IMR-90 (cell line): ENCODE measurements at regions not wholly inside any gene's neighbourhood (a gene's known extent, or its start where the extent isn't known, plus 50 kb on each side); places are given as distances from the start of the nearest gene placed in this dataset.

Experiments used
- ATAC-seq: fragments of 200-7000 bp; cut with Tn5 transposase; 2 replicates; pipeline ENCODE4 v1.9.1; 2020; ENCODE audit warnings: low read depth, mild to moderate bottlenecking, moderate library complexity
- BruUV-seq: library from RNA; stranded (reverse); fragments of 400-500 nt; replicated peaks from 2 replicates; lab custom pipeline; 2021; lab: Mats Ljungman, UMichigan
- CTCF ChIA-PET: fragments of 300-600 bp; formaldehyde crosslinking; extraction: SDS; loops from one replicate; lab custom pipeline; 2021; ENCODE audit warnings: antibody characterized with exemption; lab: Yijun Ruan, JAX
- POLR2A ChIA-PET: fragments of 300-600 bp; sonication (Branson Sonifier 250); formaldehyde crosslinking; loops from one replicate; lab custom pipeline; 2022; ENCODE audit warnings: antibody characterized with exemption; ENCODE audit not compliant: unreplicated experiment; lab: Charles Lee
- DNase-seq: peaks from one replicate; pipeline ENCODE4 v3.0.0; 2013
- H2AFZ ChIP-seq: replicated peaks from 2 replicates; pipeline ENCODE3; 2013; ENCODE audit warnings: low read length, mild to moderate bottlenecking; ENCODE audit not compliant: poor library complexity
- H2AK5ac ChIP-seq: 2 replicates; pipeline ENCODE4 v1.6.1; 2013; ENCODE audit warnings: low read depth, low read length, inconsistent platforms
- H2AK9ac ChIP-seq: replicated peaks from 2 replicates; pipeline ENCODE3; 2013; ENCODE audit warnings: mild to moderate bottlenecking, low read depth, low read length, moderate library complexity; ENCODE audit not compliant: poor library complexity
- H2BK120ac ChIP-seq: 2 replicates; pipeline ENCODE4 v1.6.1; 2013; ENCODE audit warnings: low read depth, low read length, inconsistent platforms
- H2BK15ac ChIP-seq: 3 replicates; pipeline ENCODE4 v1.6.1; 2013; ENCODE audit warnings: low read depth, low read length, inconsistent platforms
- H2BK20ac ChIP-seq: 2 replicates; pipeline ENCODE4 v1.6.1; 2013; ENCODE audit warnings: low read depth, mild to moderate bottlenecking, inconsistent platforms, low read length, moderate library complexity
- H2BK5ac ChIP-seq: 2 replicates; pipeline ENCODE4 v1.6.1; 2013; ENCODE audit warnings: mild to moderate bottlenecking, low read depth, low read length, inconsistent platforms; ENCODE audit not compliant: poor library complexity, severe bottlenecking
- H3K14ac ChIP-seq: replicated peaks from 2 replicates; pipeline ENCODE4 v1.6.1; 2013; ENCODE audit warnings: low read depth, low read length, inconsistent platforms
- H3K18ac ChIP-seq: 2 replicates; pipeline ENCODE4 v1.6.1; 2013; ENCODE audit warnings: low read depth, low read length, control low read depth
- H3K23ac ChIP-seq: 2 replicates; pipeline ENCODE4 v1.6.1; 2013; ENCODE audit warnings: low read depth, low read length, inconsistent platforms
- H3K27ac ChIP-seq: 2 replicates; pipeline ENCODE4 v1.5.1; 2013; ENCODE audit warnings: mild to moderate bottlenecking, control low read depth, low read length; ENCODE audit not compliant: insufficient read depth
- H3K27me3 ChIP-seq: 2 replicates; pipeline ENCODE4 v1.6.1; 2013; ENCODE audit warnings: low read length; ENCODE audit not compliant: control insufficient read depth, insufficient read depth
- H3K36me3 ChIP-seq: 2 replicates; pipeline ENCODE4 v1.6.1; 2013; ENCODE audit warnings: low read length, mixed read lengths; ENCODE audit not compliant: control insufficient read depth, insufficient read depth
- H3K4ac ChIP-seq: 2 replicates; pipeline ENCODE4 v1.6.1; 2013; ENCODE audit warnings: low read depth, low read length, inconsistent platforms
- H3K4me1 ChIP-seq: 2 replicates; pipeline ENCODE4 v1.6.1; 2013; ENCODE audit warnings: low read length, mixed read lengths; ENCODE audit not compliant: control insufficient read depth, insufficient read depth
- H3K4me2 ChIP-seq: 2 replicates; pipeline ENCODE4 v1.6.1; 2013; ENCODE audit warnings: low read depth, mild to moderate bottlenecking, control low read depth, low read length, moderate library complexity
- H3K4me3 ChIP-seq: 2 replicates; pipeline ENCODE4 v1.5.1; 2013; ENCODE audit warnings: low read depth, mild to moderate bottlenecking, control low read depth, low read length, moderate library complexity; ENCODE audit not compliant: insufficient read depth
- H3K56ac ChIP-seq: 2 replicates; pipeline ENCODE4 v1.6.1; 2013; ENCODE audit warnings: low read length, inconsistent platforms; ENCODE audit not compliant: insufficient read depth; ENCODE audit errors: extremely low read depth
- H3K79me1 ChIP-seq, 2 experiments: 2 replicates each; pipeline ENCODE4 v1.6.1; 2013; ENCODE audit warnings: low read length in 2 of 2, inconsistent platforms in 1 of 2, low read depth in 1 of 2
- H3K9ac ChIP-seq: 2 replicates; pipeline ENCODE4 v1.6.1; 2013; ENCODE audit warnings: low read depth, low read length, control low read depth
- H3K9me1 ChIP-seq: 2 replicates; pipeline ENCODE4 v1.6.1; 2013; ENCODE audit warnings: low read length, inconsistent platforms; ENCODE audit not compliant: insufficient read depth
- H3K9me3 ChIP-seq: 2 replicates; pipeline ENCODE4 v1.6.1; 2013; ENCODE audit warnings: low read length; ENCODE audit not compliant: control insufficient read depth, insufficient read depth
- H4K20me1 ChIP-seq: 2 replicates; pipeline ENCODE4 v1.6.1; 2013; ENCODE audit warnings: low read length, inconsistent platforms; ENCODE audit not compliant: insufficient read depth
- H4K5ac ChIP-seq: 2 replicates; pipeline ENCODE4 v1.6.1; 2013; ENCODE audit warnings: mild to moderate bottlenecking, low read depth, low read length, control low read depth
- H4K8ac ChIP-seq, 2 experiments: 2 replicates each; pipeline ENCODE4 v1.6.1; 2013; ENCODE audit warnings: low read depth in 2 of 2, low read length in 2 of 2, control low read depth in 1 of 2, inconsistent platforms in 1 of 2
- H4K91ac ChIP-seq: 2 replicates; pipeline ENCODE4 v1.6.1; 2013; ENCODE audit warnings: low read depth, low read length, inconsistent platforms; ENCODE audit not compliant: insufficient read depth
- CHD1 ChIP-seq: IDR thresholded peaks from 2 replicates; pipeline ENCODE4 v1.6.1; 2012; ENCODE audit warnings: low read depth, low read length, improper control_type of control experiment
- FOS ChIP-seq: fragments of 150-350 bp; IDR thresholded peaks from 2 replicates; pipeline ENCODE4 v1.6.1; 2016; ENCODE audit warnings: low read depth, low read length
- MAZ ChIP-seq: IDR thresholded peaks from 2 replicates; pipeline ENCODE4 v1.6.1; 2012; ENCODE audit warnings: low read depth, mild to moderate bottlenecking, low read length, improper control_type of control experiment, moderate library complexity, borderline replicate concordance
- MXI1 ChIP-seq: IDR thresholded peaks from 2 replicates; pipeline ENCODE4 v1.6.1; 2012; ENCODE audit warnings: low read depth, mild to moderate bottlenecking, low read length, moderate library complexity, borderline replicate concordance
- NFE2L2 ChIP-seq: fragments of 150-350 bp; IDR thresholded peaks from 2 replicates; pipeline ENCODE4 v1.6.1; 2016; ENCODE audit warnings: low read depth, mild to moderate bottlenecking, low read length
- POLR2A ChIP-seq: IDR thresholded peaks from 2 replicates; pipeline ENCODE4 v1.6.1; 2012; ENCODE audit warnings: mild to moderate bottlenecking, low read depth, low read length
- RAD21 ChIP-seq: IDR thresholded peaks from 2 replicates; pipeline ENCODE4 v1.6.1; 2012; ENCODE audit warnings: low read length, improper control_type of control experiment
- RCOR1 ChIP-seq: IDR thresholded peaks from 2 replicates; pipeline ENCODE4 v1.6.1; 2012; ENCODE audit warnings: mild to moderate bottlenecking, low read length, improper control_type of control experiment; ENCODE audit not compliant: insufficient replicate concordance
- SMC3 ChIP-seq: fragments of 150-350 bp; IDR thresholded peaks from 2 replicates; pipeline ENCODE4 v1.6.1; 2016; ENCODE audit warnings: low read depth, mild to moderate bottlenecking, antibody characterized with exemption, low read length, moderate library complexity
- WGBS, 2 experiments: methylation state at CpG; one replicate each; pipeline versions ENCODE4 v1.1.5 to v1.1.7; 2013; ENCODE audit warnings: missing lambda C conversion rate in 2 of 2; ENCODE audit not compliant: insufficient read length in 1 of 2; ENCODE audit errors: extremely low coverage in 2 of 2; 5-methylcytosine and 5-hydroxymethylcytosine counted together
- dilution Hi-C: fragments of 300-500 bp; cut with HindIII; formaldehyde crosslinking; loops from one replicate; pipeline ENCODE4 v1.14.3; 2018; ENCODE audit warnings: low sequenced_read_pairs; ENCODE audit not compliant: unreplicated experiment
- in situ Hi-C: fragments of 300-500 bp; cut with MboI; formaldehyde crosslinking; loops from 3 replicates; pipeline ENCODE4 v1.14.3; 2019; ENCODE audit warnings: low sequenced_read_pairs, inconsistent platforms, mixed read lengths
- intact Hi-C: fragments of 100-400 bp; cut with micrococcal nuclease; formaldehyde crosslinking; loops from 2 replicates; pipeline ENCODE4 v1.10.0; 2022
- TF ChIP-seq, protein P1 (sequence below): fragments of 150-350 bp; IDR thresholded peaks from 2 replicates; pipeline ENCODE4 v1.6.1; 2016; ENCODE audit warnings: low read depth, mild to moderate bottlenecking, low read length, moderate library complexity, borderline replicate concordance

DNA sequence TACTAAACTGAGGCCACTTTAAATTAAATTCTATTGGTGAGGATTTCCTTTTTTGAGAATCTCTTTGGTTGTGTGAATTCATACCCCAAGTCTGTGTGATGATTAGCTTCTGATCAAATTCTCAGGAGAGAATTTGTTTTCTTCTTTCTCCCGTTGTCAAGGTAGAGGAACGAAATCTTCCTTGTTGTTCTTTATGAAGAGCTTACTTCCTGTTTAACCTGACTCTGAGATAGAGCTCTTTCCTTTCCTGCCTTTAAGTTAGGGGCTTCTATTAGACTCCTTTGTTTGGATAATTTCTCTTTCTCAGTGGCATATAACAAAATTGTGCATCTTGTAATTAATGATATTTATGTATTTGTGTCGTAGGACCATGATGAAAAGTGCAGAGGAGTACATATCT, 572.1 kb downstream of the REEP3 start:
- Histone ChIP-seq H2BK20ac (no peak overlapping the region), H3K14ac (no peak overlapping the region), H3K79me1 (no peaks in the 10 kb centered on the region), H2BK120ac (no peak overlapping the region), H2AFZ (no peak overlapping the region), H3K9me3 (no peaks in the 10 kb centered on the region), H3K56ac (no peak overlapping the region), H2AK5ac (no peak overlapping the region), H3K4me3 (no peak overlapping the region), H2AK9ac (no peak overlapping the region), H4K5ac (no peak overlapping the region), H2BK15ac (no peak overlapping the region), H3K4ac (no peak overlapping the region), H3K4me2 (no peak overlapping the region), H3K9me1 (no peaks in the 10 kb centered on the region), H2BK5ac (no peak overlapping the region), H4K91ac (no peak overlapping the region), H3K23ac (no peak overlapping the region), H4K20me1 (no peaks in the 10 kb centered on the region), H3K18ac (no peak overlapping the region), H3K27me3 (no peaks in the 10 kb centered on the region), H3K27ac (no peak overlapping the region), H3K4me1 (no peaks in the 10 kb centered on the region), H3K36me3 (no peaks in the 10 kb centered on the region), H3K9ac (no peak overlapping the region), H4K8ac (no peak overlapping the region)
- dilution Hi-C loops = no loop called here
- BruUV-seq = no TSS peak
- WGBS, 2 experiments = no CpG with 5 or more reads among the region's 3 CpGs
- intact Hi-C loops = no loop called here
- TF ChIP-seq RAD21 (no peak), MXI1 (no peak), CHD1 (no peak), MAZ (no peak), NFE2L2 (no peak), FOS (no peak), RCOR1 (no peak), SMC3 (no peak), POLR2A (no peak)
- TF ChIP-seq, protein P1, sequence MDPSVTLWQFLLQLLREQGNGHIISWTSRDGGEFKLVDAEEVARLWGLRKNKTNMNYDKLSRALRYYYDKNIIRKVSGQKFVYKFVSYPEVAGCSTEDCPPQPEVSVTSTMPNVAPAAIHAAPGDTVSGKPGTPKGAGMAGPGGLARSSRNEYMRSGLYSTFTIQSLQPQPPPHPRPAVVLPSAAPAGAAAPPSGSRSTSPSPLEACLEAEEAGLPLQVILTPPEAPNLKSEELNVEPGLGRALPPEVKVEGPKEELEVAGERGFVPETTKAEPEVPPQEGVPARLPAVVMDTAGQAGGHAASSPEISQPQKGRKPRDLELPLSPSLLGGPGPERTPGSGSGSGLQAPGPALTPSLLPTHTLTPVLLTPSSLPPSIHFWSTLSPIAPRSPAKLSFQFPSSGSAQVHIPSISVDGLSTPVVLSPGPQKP = no peak
- ATAC-seq (no peak), DNase-seq (no peak)
- POLR2A ChIA-PET = no interaction called here
- in situ Hi-C loops = no loop called here
- CTCF ChIA-PET = no interaction called here
